GM10248 (cell line): ENCODE measurements at regions not wholly inside any gene's neighbourhood (a gene's known extent, or its start where the extent isn't known, plus 50 kb on each side); places are given as distances from the start of the nearest gene placed in this dataset.

Experiments used
- CTCF ChIA-PET: fragments of 300-600 bp; sonication (Branson Sonifier 250); formaldehyde crosslinking; extraction: SDS; loops from one replicate; lab custom pipeline; 2021; ENCODE audit warnings: antibody characterized with exemption; lab: Yijun Ruan, JAX
- POLR2A ChIA-PET: fragments of 350-650 bp; sonication (Branson Sonifier 250); formaldehyde crosslinking; extraction: SDS; loops from one replicate; lab custom pipeline; 2020; ENCODE audit warnings: antibody characterized with exemption; lab: Yijun Ruan, JAX
- DNase-seq: peaks from one replicate; pipeline ENCODE4 v3.0.0; 2012; ENCODE audit errors: extremely low spot score
- CTCF ChIP-seq: IDR thresholded peaks from 2 replicates; pipeline ENCODE4 v1.5.1; 2012; ENCODE audit warnings: mild to moderate bottlenecking, low read depth; ENCODE audit errors: extremely low read depth, missing control alignments, control extremely low read depth

GRCh38 chr15:47209591-47209990, 507.7 kb upstream of the SEMA6D start:
- TF ChIP-seq CTCF = no peak
- DNase-seq = no peak
- ChIA-PET POLR2A (no interaction called here), CTCF (no interaction called here)

GRCh38 chr15:47212222-47213010, 504.9 kb upstream of the SEMA6D start:
- no peak for TF ChIP-seq CTCF
- POLR2A ChIA-PET = no interaction called here
- no peak for DNase-seq
- CTCF ChIA-PET = no interaction called here

GRCh38 chr15:47213883-47214282, 503.4 kb upstream of the SEMA6D start:
- CTCF ChIA-PET = no interaction called here
- no peak for TF ChIP-seq CTCF
- POLR2A ChIA-PET = no interaction called here
- no peak for DNase-seq

- no peak for TF ChIP-seq CTCF
- ChIA-PET CTCF (interaction anchor here (1.3 kb wide), 1 partner anchor 8 kb away, joined by 4 read pairs; no protein-coding TSS in a partner anchor), POLR2A (no interaction called here)
- no peak for DNase-seq
These were observed 499.0 kb upstream of the SEMA6D start for GRCh38 chr15:47218295-47218694.

GRCh38 chr15:47244361-47244760, 472.9 kb upstream of the SEMA6D start:
- no peak for TF ChIP-seq CTCF
- no peak for DNase-seq
- ChIA-PET POLR2A (no interaction called here), CTCF (interaction anchor here (1.3 kb wide), 1 partner anchor 11 kb away, joined by 5 read pairs; no protein-coding TSS in a partner anchor)

- CTCF ChIA-PET = no interaction called here
- POLR2A ChIA-PET = no interaction called here
- DNase-seq = no peak
These were observed 471.0 kb upstream of the SEMA6D start for GRCh38 chr15:47246317-47246716.

More at GRCh38 chr15:47246317-47246716, 471.0 kb upstream of the SEMA6D start:
- no peak for TF ChIP-seq CTCF
